Left ventricle myocardium inferior (tissue), 1 donor: ENCODE measurements at regions not wholly inside any gene's neighbourhood (a gene's known extent, or its start where the extent isn't known, plus 50 kb on each side); places are given as distances from the start of the nearest gene placed in this dataset.
"Not testable (repeated sequence)": the region's sequence is repeated elsewhere in the genome, so short reads cannot be mapped to it uniquely, and the experiment has no call there.

Source experiments
- DNase-seq: peaks from one replicate; pipeline ENCODE4 v3.0.0-alpha.2; 2020
- H3K27ac ChIP-seq: fragments of 200-600 bp; replicated peaks from 2 replicates; pipeline ENCODE4 v1.8.0; 2021
- H3K27me3 ChIP-seq: fragments of 200-600 bp; 2 replicates; pipeline ENCODE4 v1.8.0; 2021; ENCODE audit warnings: low read depth
- H3K36me3 ChIP-seq: fragments of 200-600 bp; 2 replicates; pipeline ENCODE4 v1.8.0; 2021
- H3K4me1 ChIP-seq: fragments of 200-600 bp; 2 replicates; pipeline ENCODE4 v1.8.0; 2021
- H3K4me3 ChIP-seq: fragments of 200-600 bp; 2 replicates; pipeline ENCODE4 v1.8.0; 2021; ENCODE audit warnings: mild to moderate bottlenecking, moderate library complexity
- H3K9me3 ChIP-seq: fragments of 200-600 bp; replicated peaks from 2 replicates; pipeline ENCODE4 v1.8.0; 2021
- intact Hi-C: fragments of 100-400 bp; cut with micrococcal nuclease; formaldehyde crosslinking; loops from one replicate; pipeline ENCODE4 v1.11.0; 2022
- TF ChIP-seq, protein P1 (sequence below): fragments of 200-600 bp; IDR thresholded peaks from 2 replicates; pipeline ENCODE4 v1.8.0; 2021; ENCODE audit warnings: antibody characterized with exemption, mild to moderate bottlenecking, borderline replicate concordance
- donor health status: DM: no; HTN: yes; CAD: no; lungs with severe emphysema.

DNA sequence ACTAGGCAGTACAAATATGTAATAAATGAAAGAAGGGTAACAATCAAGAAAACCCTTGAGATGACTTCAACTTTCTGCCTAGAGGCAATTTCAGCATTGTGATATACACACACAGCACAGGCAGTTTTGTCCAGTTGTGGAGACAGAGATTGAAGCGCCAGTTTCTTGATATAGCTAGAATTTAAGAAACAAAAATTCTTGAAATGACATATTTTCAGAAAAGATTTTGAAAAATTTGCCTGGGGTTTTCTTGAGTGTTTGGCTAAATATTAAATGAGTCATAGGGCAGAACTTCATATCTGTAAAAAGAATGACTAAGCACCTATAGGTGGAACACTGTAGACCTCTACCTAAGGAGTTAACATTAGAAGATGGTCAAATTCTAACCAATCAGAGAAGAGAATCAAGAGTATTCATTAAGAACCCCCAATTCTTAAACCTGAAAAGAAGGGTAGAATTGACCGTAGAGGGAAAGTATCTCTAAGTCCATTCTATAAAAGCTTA is 1266.8 kb upstream of the TMEFF2 start:
- intact Hi-C loops: no loop called here
- TF ChIP-seq, protein P1, sequence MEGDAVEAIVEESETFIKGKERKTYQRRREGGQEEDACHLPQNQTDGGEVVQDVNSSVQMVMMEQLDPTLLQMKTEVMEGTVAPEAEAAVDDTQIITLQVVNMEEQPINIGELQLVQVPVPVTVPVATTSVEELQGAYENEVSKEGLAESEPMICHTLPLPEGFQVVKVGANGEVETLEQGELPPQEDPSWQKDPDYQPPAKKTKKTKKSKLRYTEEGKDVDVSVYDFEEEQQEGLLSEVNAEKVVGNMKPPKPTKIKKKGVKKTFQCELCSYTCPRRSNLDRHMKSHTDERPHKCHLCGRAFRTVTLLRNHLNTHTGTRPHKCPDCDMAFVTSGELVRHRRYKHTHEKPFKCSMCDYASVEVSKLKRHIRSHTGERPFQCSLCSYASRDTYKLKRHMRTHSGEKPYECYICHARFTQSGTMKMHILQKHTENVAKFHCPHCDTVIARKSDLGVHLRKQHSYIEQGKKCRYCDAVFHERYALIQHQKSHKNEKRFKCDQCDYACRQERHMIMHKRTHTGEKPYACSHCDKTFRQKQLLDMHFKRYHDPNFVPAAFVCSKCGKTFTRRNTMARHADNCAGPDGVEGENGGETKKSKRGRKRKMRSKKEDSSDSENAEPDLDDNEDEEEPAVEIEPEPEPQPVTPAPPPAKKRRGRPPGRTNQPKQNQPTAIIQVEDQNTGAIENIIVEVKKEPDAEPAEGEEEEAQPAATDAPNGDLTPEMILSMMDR: no peak
- Histone ChIP-seq H3K9me3 (peaks cover 20% of the 10 kb centered on the region), H3K27ac (no peak overlapping the region), H3K4me3 (no peak overlapping the region), H3K4me1 (no peaks in the 10 kb centered on the region), H3K27me3 (no peaks in the 10 kb centered on the region), H3K36me3 (no peaks in the 10 kb centered on the region)
- DNase-seq: no peak

DNA sequence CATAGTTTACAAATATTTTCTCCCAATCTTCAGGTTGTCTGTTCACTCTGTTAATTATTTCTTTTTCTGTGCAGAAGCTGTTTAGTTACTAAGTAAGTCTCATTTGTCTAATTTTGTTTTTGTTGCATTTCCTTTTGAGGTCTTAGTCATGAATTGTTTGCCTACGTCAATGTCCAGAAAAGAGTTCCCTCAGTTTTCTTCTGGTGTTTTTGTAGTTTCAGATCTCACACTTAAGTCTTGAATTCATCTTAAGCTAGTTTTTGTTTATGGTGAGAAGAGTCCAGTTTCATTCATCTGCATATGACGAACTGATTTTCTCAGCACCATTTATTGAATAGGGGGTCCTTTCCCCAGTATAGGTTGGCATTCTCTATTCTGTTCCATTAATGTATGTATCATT is 1252.2 kb upstream of the TMEFF2 start:
- Histone ChIP-seq H3K4me3 (no peak overlapping the region), H3K36me3 (no peaks in the 10 kb centered on the region), H3K27ac (no peak overlapping the region), H3K4me1 (no peaks in the 10 kb centered on the region), H3K27me3 (no peaks in the 10 kb centered on the region), H3K9me3 (no peaks in the 10 kb centered on the region)
- TF ChIP-seq, protein P1: no peak
- DNase-seq: no peak
- intact Hi-C loops: no loop called here

DNA sequence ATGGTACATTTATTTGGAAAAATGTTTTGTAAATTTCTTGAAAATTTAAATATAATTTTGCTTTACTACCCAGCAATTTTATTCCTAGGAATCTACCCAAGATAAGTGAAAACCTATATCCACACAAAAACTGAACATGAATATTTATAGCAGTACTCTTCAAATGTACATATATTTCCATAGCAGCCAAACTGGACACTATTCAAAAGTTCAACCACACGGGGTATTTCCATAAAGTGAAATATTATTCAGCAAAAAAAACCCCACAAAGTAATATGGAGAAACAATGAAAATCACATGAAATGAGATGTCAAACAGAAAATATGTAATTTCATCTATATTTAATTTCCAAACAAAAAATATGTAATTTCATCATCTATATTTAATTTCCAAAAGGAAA is 1247.6 kb upstream of the TMEFF2 start:
- H3K36me3 ChIP-seq: no peaks in the 10 kb centered on the region
- TF ChIP-seq, protein P1: no peak
- peaks cover 3% of the 10 kb centered on the region for H3K9me3 ChIP-seq
- no peaks in the 10 kb centered on the region for H3K4me1 ChIP-seq
- no peak overlapping the region for H3K27ac ChIP-seq
- DNase-seq: no peak
- H3K4me3 ChIP-seq: no peak overlapping the region
- no peaks in the 10 kb centered on the region for H3K27me3 ChIP-seq
- intact Hi-C loops: no loop called here

DNA sequence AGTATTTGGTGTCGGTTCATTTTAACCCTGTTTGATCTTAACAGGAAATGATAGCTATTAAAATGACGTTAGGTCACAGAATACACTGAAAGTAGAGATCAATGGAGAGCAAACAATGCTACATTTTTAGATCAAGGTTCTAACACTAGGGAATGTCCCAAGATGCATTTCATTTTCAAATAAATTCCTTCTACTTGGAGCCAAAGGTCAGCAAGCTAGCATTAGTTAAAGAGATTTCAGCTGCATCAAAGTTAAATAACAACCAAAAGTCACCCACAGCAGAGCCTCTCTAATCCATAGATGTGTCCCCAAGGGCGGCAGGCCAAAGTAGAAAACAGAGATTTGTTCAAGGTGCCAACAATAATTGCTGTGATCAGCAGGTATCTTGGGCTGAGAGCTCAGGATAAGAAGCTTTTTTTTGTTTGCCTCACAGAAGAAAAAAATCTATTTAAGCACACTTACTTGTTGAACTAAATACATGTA is 1233.6 kb upstream of the TMEFF2 start:
- no peak overlapping the region for H3K4me3 ChIP-seq
- H3K27me3 ChIP-seq: no peaks in the 10 kb centered on the region
- TF ChIP-seq, protein P1: no peak
- no peak for DNase-seq
- intact Hi-C loops: no loop called here
- H3K9me3 ChIP-seq: no peaks in the 10 kb centered on the region
- H3K27ac ChIP-seq: no peak overlapping the region
- H3K36me3 ChIP-seq: no peaks in the 10 kb centered on the region
- no peaks in the 10 kb centered on the region for H3K4me1 ChIP-seq

DNA sequence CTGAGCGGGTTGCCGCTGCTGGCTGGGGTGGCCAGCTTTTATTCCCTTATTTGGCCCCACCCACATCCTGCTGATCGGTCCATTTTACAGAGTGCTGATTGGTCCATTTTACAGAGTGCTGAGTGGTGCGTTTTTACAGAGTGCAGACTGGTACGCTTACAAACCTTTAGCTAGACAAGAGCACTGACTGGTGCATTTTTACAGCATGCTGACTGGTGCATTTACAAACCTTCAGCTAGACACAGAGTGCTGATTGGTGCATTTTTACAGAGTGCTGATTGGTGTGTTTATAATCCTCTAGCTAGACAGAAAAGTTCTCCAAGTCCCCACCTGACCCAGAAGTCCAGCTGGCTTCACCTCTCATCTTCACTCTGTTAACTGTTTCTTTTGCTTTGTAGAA is 1217.6 kb upstream of the TMEFF2 start:
- H3K27ac ChIP-seq, H3K36me3 ChIP-seq, DNase-seq, intact Hi-C loops, H3K4me1 ChIP-seq, H3K4me3 ChIP-seq, H3K27me3 ChIP-seq: not testable (repeated sequence)
- peaks cover 54% of the 10 kb centered on the region for H3K9me3 ChIP-seq

DNA sequence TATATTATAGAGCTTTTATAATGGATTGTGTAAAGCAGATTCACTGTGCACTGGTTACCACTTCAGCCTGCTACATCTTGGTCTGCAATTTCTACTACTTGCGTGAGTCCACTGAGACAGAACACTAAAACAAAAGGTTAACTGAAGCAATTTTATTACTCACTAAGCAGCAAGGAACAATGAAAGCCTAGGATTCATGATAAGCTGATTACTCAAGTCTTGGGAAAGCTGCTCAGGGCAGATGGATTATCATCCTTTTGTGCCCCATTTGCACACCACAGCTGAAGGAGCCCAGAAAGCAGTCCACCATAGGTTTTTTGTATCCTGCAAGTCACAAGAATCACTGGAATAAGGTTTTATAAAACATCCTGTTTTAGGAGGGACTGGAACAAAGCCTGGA is 1215.2 kb upstream of the TMEFF2 start:
- no peak for DNase-seq
- Histone ChIP-seq H3K36me3 (no peaks in the 10 kb centered on the region), H3K9me3 (peaks cover 36% of the 10 kb centered on the region), H3K27ac (no peak overlapping the region), H3K4me1 (no peaks in the 10 kb centered on the region), H3K4me3 (no peak overlapping the region), H3K27me3 (no peaks in the 10 kb centered on the region)
- TF ChIP-seq, protein P1: no peak
- intact Hi-C loops: no loop called here
